HepG2 (cell line): ENCODE measurements at regions not wholly inside any gene's neighbourhood (a gene's known extent, or its start where the extent isn't known, plus 50 kb on each side); places are given as distances from the start of the nearest gene placed in this dataset.
A peak's percentile ranks its signal among the peaks of the same experiment; 100 is the strongest.

Experiments
- ATAC-seq: fragments of 200-7000 bp; cut with Tn5 transposase; 3 replicates; pipeline ENCODE4 v1.9.1; 2020; ENCODE audit warnings: mild to moderate bottlenecking, moderate library complexity
- BruUV-seq: library from RNA; stranded (reverse); fragments of 400-500 nt; replicated peaks from 2 replicates; lab custom pipeline; 2021; lab: Mats Ljungman, UMichigan
- CTCF ChIA-PET: fragments of 300-600 bp; formaldehyde crosslinking; extraction: SDS; loops from one replicate; lab custom pipeline; 2021; ENCODE audit warnings: low total read pairs, inconsistent platforms, low intra/inter-chr PET ratio; lab: Yijun Ruan, JAX
- POLR2A ChIA-PET: fragments of 350-600 bp; sonication (Branson Sonifier 250); formaldehyde crosslinking; loops from one replicate; lab custom pipeline; 2020; ENCODE audit warnings: antibody characterized with exemption, inconsistent platforms; lab: Yijun Ruan, JAX
- DNase-seq: peaks from one replicate; pipeline ENCODE4 v3.0.0-alpha.2; 2015; ENCODE audit warnings: low spot score
- FAIRE-seq: peaks from 3 replicates; lab custom pipeline; 2011; peaks lifted over from hg19 to GRCh38; lab: Jason Lieb, UNC
- H2AFZ ChIP-seq: one replicate; pipeline ENCODE4 v1.6.1; 2011; ENCODE audit warnings: low read length, inconsistent platforms
- H3K27ac ChIP-seq: fragments of 300-600 bp; 3 replicates; pipeline ENCODE4 v1.8.0; 2011; ENCODE audit warnings: mixed run types, mild to moderate bottlenecking, mixed read lengths, low read length, inconsistent platforms; ENCODE audit not compliant: insufficient read depth; ENCODE audit errors: extremely low read length
- H3K27me3 ChIP-seq, 2 experiments: fragments of 200-600 bp in 1 of 2; 2 replicates in 1 of 2; 3 replicates in 1 of 2; pipeline versions ENCODE4 v1.6.0 to v1.8.0; 2011; ENCODE audit warnings: low read length in 2 of 2, mild to moderate bottlenecking in 2 of 2, moderate library complexity in 2 of 2, inconsistent platforms in 1 of 2; ENCODE audit not compliant: insufficient read depth in 2 of 2, control insufficient read depth in 1 of 2
- H3K36me3 ChIP-seq, 2 experiments: fragments of 200-600 bp in 1 of 2; replicated peaks in 1 of 2; 2 replicates in 1 of 2; 3 replicates in 1 of 2; pipeline versions ENCODE4 v1.5.1 to v1.8.0; 2011; ENCODE audit warnings: low read length in 2 of 2, inconsistent platforms in 1 of 2; ENCODE audit not compliant: insufficient read depth in 2 of 2, control insufficient read depth in 1 of 2
- H3K4me1 ChIP-seq: 2 replicates; pipeline ENCODE4 v1.5.1; 2012; ENCODE audit warnings: low read length, inconsistent platforms; ENCODE audit not compliant: insufficient read depth
- H3K4me2 ChIP-seq: 2 replicates; pipeline ENCODE4 v1.6.0; 2011; ENCODE audit warnings: low read depth, low read length, inconsistent platforms
- H3K4me3 ChIP-seq, 3 experiments: fragments of 200-600 bp in 1 of 3; sonication (generic), shearing (Covaris generic) in 1 of 3; replicated peaks in 1 of 3; 2 replicates each; pipeline ENCODE4 v1.5.1; 2011 to 2016; ENCODE audit warnings: low read length in 3 of 3, inconsistent platforms in 2 of 3, low read depth in 2 of 3, mild to moderate bottlenecking in 2 of 3, control low read depth in 1 of 3, mixed read lengths in 1 of 3; ENCODE audit not compliant: insufficient read depth in 1 of 3
- H3K79me2 ChIP-seq: one replicate; pipeline ENCODE4 v1.6.1; 2011; ENCODE audit warnings: low read length, inconsistent platforms; ENCODE audit not compliant: insufficient read depth
- H3K9ac ChIP-seq: 2 replicates; pipeline ENCODE4 v1.6.0; 2011; ENCODE audit warnings: mild to moderate bottlenecking, low read depth, low read length, inconsistent platforms; ENCODE audit not compliant: insufficient read depth
- H3K9me3 ChIP-seq: 2 replicates; pipeline ENCODE4 v1.5.1; 2012; ENCODE audit warnings: mild to moderate bottlenecking, low read length
- H4K20me1 ChIP-seq: 2 replicates; pipeline ENCODE4 v1.6.0; 2011; ENCODE audit warnings: inconsistent platforms, mild to moderate bottlenecking, low read length, moderate library complexity; ENCODE audit not compliant: insufficient read depth
- HNRNPK ChIP-seq: fragments of 200-400 bp; formaldehyde crosslinking; IDR thresholded peaks from 2 replicates; pipeline ENCODE4 v1.6.1; 2018; ENCODE audit warnings: low read length, low read depth, moderate library complexity, mild to moderate bottlenecking; ENCODE audit not compliant: poor library complexity, severe bottlenecking
- SMAD9 ChIP-seq: sonication (generic); formaldehyde crosslinking; IDR thresholded peaks from 2 replicates; pipeline ENCODE4 v1.5.1; 2020; ENCODE audit warnings: mild to moderate bottlenecking, missing genetic modification reagents
- SOX5 ChIP-seq: IDR thresholded peaks from 2 replicates; pipeline ENCODE4 v1.6.1; 2016; ENCODE audit warnings: borderline replicate concordance
- TSC22D2 ChIP-seq: sonication (generic); formaldehyde crosslinking; IDR thresholded peaks from 2 replicates; pipeline ENCODE4 v1.5.1; 2020; ENCODE audit warnings: missing genetic modification reagents, mild to moderate bottlenecking, borderline replicate concordance
- YEATS2 ChIP-seq: sonication (generic); formaldehyde crosslinking; IDR thresholded peaks from 2 replicates; pipeline ENCODE4 v1.4.0; 2020; ENCODE audit warnings: missing genetic modification reagents, borderline replicate concordance
- ZFP91 ChIP-seq: sonication (generic); formaldehyde crosslinking; IDR thresholded peaks from 2 replicates; pipeline ENCODE4 v1.9.0; 2022; ENCODE audit warnings: missing genetic modification reagents, mild to moderate bottlenecking, borderline replicate concordance
- WGBS: methylation state at CpG from one replicate; pipeline ENCODE4 v1.1.6; 2017; ENCODE audit warnings: low lambda C conversion rate; 5-methylcytosine and 5-hydroxymethylcytosine counted together
- in situ Hi-C: cut with HindIII; loops from 2 replicates; pipeline ENCODE4 v1.10.0; 2017; ENCODE audit warnings: low pct_unique_long_range_greater_than_20kb; ENCODE audit not compliant: extremely low pct_ligation_motif_present
- intact Hi-C: fragments of 100-400 bp; cut with micrococcal nuclease; formaldehyde crosslinking; loops from one replicate; pipeline ENCODE4 v1.10.0; 2022; ENCODE audit not compliant: unreplicated experiment

GRCh38 chr3:163577271-163577670 is 1501.0 kb downstream of the SI start:
- Histone ChIP-seq H3K9me3 (no peaks in the 10 kb centered on the region), H3K4me1 (no peaks in the 10 kb centered on the region), H3K27me3 (no peaks in the 10 kb centered on the region), H3K27ac (no peak overlapping the region), H3K79me2 (no peaks in the 10 kb centered on the region), H3K4me3 (no peak overlapping the region), H2AFZ (no peak overlapping the region), H3K9ac (no peak overlapping the region), H3K4me2 (no peak overlapping the region), H4K20me1 (no peaks in the 10 kb centered on the region), H3K36me3 (no peaks in the 10 kb centered on the region)
- TF ChIP-seq SMAD9 (CRISPR knock-in tag): no peak
- BruUV-seq: no TSS peak
- POLR2A ChIA-PET: no interaction called here
- intact Hi-C loops: no loop called here
- CTCF ChIA-PET: no interaction called here
- ATAC-seq (no peak), FAIRE-seq (no peak), DNase-seq (no peak)
- WGBS: 0% methylated on average over 3 of the region's 3 CpGs
- in situ Hi-C loops: no loop called here

- no peaks in the 10 kb centered on the region for H3K79me2 ChIP-seq
- 0% methylated on average over 1 of the region's 1 CpG for WGBS
- no peaks in the 10 kb centered on the region for H3K9me3 ChIP-seq
- DNase-seq (no peak), FAIRE-seq (no peak), ATAC-seq (no peak)
- H3K4me1 ChIP-seq: no peaks in the 10 kb centered on the region
- no peak overlapping the region for H3K9ac ChIP-seq
- intact Hi-C loops (no loop called here), in situ Hi-C loops (no loop called here)
- no peak overlapping the region for H3K4me3 ChIP-seq
- CTCF ChIA-PET: no interaction called here
- no peak overlapping the region for H3K4me2 ChIP-seq
- H3K27ac ChIP-seq: no peak overlapping the region
- H3K27me3 ChIP-seq: no peaks in the 10 kb centered on the region
- no peaks in the 10 kb centered on the region for H4K20me1 ChIP-seq
- POLR2A ChIA-PET: no interaction called here
- no TSS peak for BruUV-seq
- no peak for TF ChIP-seq ZFP91 (CRISPR knock-in tag)
- TF ChIP-seq TSC22D2 (CRISPR knock-in tag): no peak
- TF ChIP-seq YEATS2 (CRISPR knock-in tag): no peak
- TF ChIP-seq HNRNPK: peak; percentile 68
- no peak for TF ChIP-seq SOX5 (CRISPR knock-in tag)
- no peaks in the 10 kb centered on the region for H3K36me3 ChIP-seq
- no peak overlapping the region for H2AFZ ChIP-seq
Measured at GRCh38 chr3:163576314-163576713, 1502.0 kb downstream of the SI start.
